Fibroblast of mammary gland (primary cell): ENCODE measurements at regions not wholly inside any gene's neighbourhood (a gene's known extent, or its start where the extent isn't known, plus 50 kb on each side); places are given as distances from the start of the nearest gene placed in this dataset.

Source experiments
- DNase-seq: peaks from one replicate; pipeline ENCODE4 v3.0.0-alpha.2; 2010; ENCODE audit warnings: low read depth
- H3K4me3 ChIP-seq: 2 replicates; pipeline ENCODE4 v1.5.1; 2011; ENCODE audit warnings: low read depth, mild to moderate bottlenecking, low read length, moderate library complexity; ENCODE audit not compliant: control insufficient read depth
- CTCF ChIP-seq: conservative IDR thresholded peaks from 2 replicates; pipeline ENCODE4 v1.5.1; 2011; ENCODE audit warnings: low read depth, low read length, inconsistent platforms; ENCODE audit not compliant: control insufficient read depth, insufficient read depth

GRCh38 chr11:71189768-71190315 lies 62.5 kb downstream of the SHANK2 start:
- H3K4me3 ChIP-seq, result no peak overlapping the region
- no peak for DNase-seq
- TF ChIP-seq CTCF, result no peak

GRCh38 chr11:71188886-71189767 lies 63.2 kb downstream of the SHANK2 start:
- no peak overlapping the region for H3K4me3 ChIP-seq
- DNase-seq, result no peak
- TF ChIP-seq CTCF, result no peak

GRCh38 chr11:71188073-71188472 lies 64.3 kb downstream of the SHANK2 start:
- DNase-seq, result no peak
- no peak for TF ChIP-seq CTCF

GRCh38 chr11:71186806-71187205 lies 65.6 kb downstream of the SHANK2 start:
- no peak for TF ChIP-seq CTCF

More at GRCh38 chr11:71188073-71188472, 64.3 kb downstream of the SHANK2 start:
- H3K4me3 ChIP-seq, result no peak overlapping the region

GRCh38 chr11:71185411-71185810 lies 67.0 kb downstream of the SHANK2 start:
- TF ChIP-seq CTCF, result no peak
- no peak for DNase-seq
- no peak overlapping the region for H3K4me3 ChIP-seq

More at GRCh38 chr11:71186806-71187205, 65.6 kb downstream of the SHANK2 start:
- no peak overlapping the region for H3K4me3 ChIP-seq
- DNase-seq, result no peak

- no peak for DNase-seq
- TF ChIP-seq CTCF, result no peak
These were observed 67.8 kb downstream of the SHANK2 start for GRCh38 chr11:71184421-71185210.

More at GRCh38 chr11:71184421-71185210, 67.8 kb downstream of the SHANK2 start:
- H3K4me3 ChIP-seq, result no peak overlapping the region
